Testis (tissue), 2 donors: ENCODE measurements at regions not wholly inside any gene's neighbourhood (a gene's known extent, or its start where the extent isn't known, plus 50 kb on each side); places are given as distances from the start of the nearest gene placed in this dataset.
A peak's percentile ranks its signal among the peaks of the same experiment; 100 is the strongest.

Experiments
- DNase-seq: peaks from one replicate; pipeline ENCODE4 v3.0.0-alpha.2; 2019
- H3K27ac ChIP-seq, 2 donors: fragments of 200-600 bp; sonication (generic); one replicate each; pipeline ENCODE4 v1.5.1; 2019
- H3K27me3 ChIP-seq: fragments of 200-600 bp; sonication (generic); one replicate; pipeline ENCODE4 v1.5.1; 2019
- H3K36me3 ChIP-seq: fragments of 200-600 bp; sonication (generic); one replicate; pipeline ENCODE4 v1.5.1; 2017; ENCODE audit warnings: low read depth; ENCODE audit errors: missing control alignments
- H3K4me1 ChIP-seq: fragments of 200-600 bp; sonication (generic); one replicate; pipeline ENCODE4 v1.5.1; 2019
- H3K4me3 ChIP-seq, 2 donors: fragments of 200-600 bp; sonication (generic); one replicate each; pipeline ENCODE4 v1.5.1; 2017 to 2019
- H3K9me3 ChIP-seq: fragments of 200-600 bp; sonication (generic); one replicate; pipeline ENCODE4 v1.5.1; 2017
- CTCF ChIP-seq, 3 experiments: fragments of 450-650 bp in 2 of 3; fragments of 200-600 bp in 1 of 3; sonication (generic) in 1 of 3; IDR thresholded peaks; one replicate each; pipeline ENCODE4 v1.5.1; 2016 to 2019; ENCODE audit warnings: antibody characterized with exemption in 3 of 3, mild to moderate bottlenecking in 2 of 3, moderate library complexity in 1 of 3
- POLR2A ChIP-seq: fragments of 450-650 bp; IDR thresholded peaks from one replicate; pipeline ENCODE4 v1.6.1; 2017; ENCODE audit warnings: antibody characterized with exemption, mild to moderate bottlenecking, moderate library complexity
- WGBS, 2 donors: methylation state at CpG; one replicate each; pipeline ENCODE4 v1.1.5; 2018; 5-methylcytosine and 5-hydroxymethylcytosine counted together
- intact Hi-C: fragments of 100-400 bp; cut with DNase I; formaldehyde crosslinking; loops from one replicate; pipeline ENCODE4 v1.15.1; 2023; ENCODE audit warnings: low total_unique reads

GRCh38 chrX:39396358-39396995 lies 595.2 kb downstream of the MID1IP1 start:
- no peak for DNase-seq
- no peaks in the 10 kb centered on the region for H3K9me3 ChIP-seq
- no peaks in the 10 kb centered on the region for H3K36me3 ChIP-seq
- TF ChIP-seq CTCF (IDR thresholded peaks at IDR 0.05), result no peak
- TF ChIP-seq POLR2A, result no peak
- WGBS, 2 donors, result 71 to 78% methylated on average over 7 to 10 of the region's 10 CpGs
- no peak overlapping the region for H3K27ac ChIP-seq
- H3K4me1 ChIP-seq, result no peaks in the 10 kb centered on the region
- intact Hi-C loops, result no loop called here
- no peaks in the 10 kb centered on the region for H3K27me3 ChIP-seq
- no peak overlapping the region for H3K4me3 ChIP-seq

GRCh38 chrX:39397561-39398199 lies 596.4 kb downstream of the MID1IP1 start:
- no peaks in the 10 kb centered on the region for H3K36me3 ChIP-seq
- TF ChIP-seq CTCF (IDR thresholded peaks at IDR 0.05) (no peak), POLR2A (no peak)
- H3K4me3 ChIP-seq, result no peak overlapping the region
- no peaks in the 10 kb centered on the region for H3K4me1 ChIP-seq
- 76 to 91% methylated on average over 9 to 14 of the region's 14 CpGs for WGBS, 2 donors
- no peak overlapping the region for H3K27ac ChIP-seq
- no peaks in the 10 kb centered on the region for H3K27me3 ChIP-seq
- H3K9me3 ChIP-seq, result no peaks in the 10 kb centered on the region
- no peak for DNase-seq
- intact Hi-C loops, result no loop called here

- H3K4me1 ChIP-seq, result no peaks in the 10 kb centered on the region
- TF ChIP-seq CTCF (IDR thresholded peaks at IDR 0.05) (no peak), POLR2A (no peak)
- peak; percentile 24 for DNase-seq
- no peak overlapping the region for H3K27ac ChIP-seq
- intact Hi-C loops, result no loop called here
- no peaks in the 10 kb centered on the region for H3K36me3 ChIP-seq
- no peaks in the 10 kb centered on the region for H3K9me3 ChIP-seq
- WGBS, 2 donors, result 65 to 72% methylated on average over 8 of the region's 8 CpGs
- H3K27me3 ChIP-seq, result no peaks in the 10 kb centered on the region
- H3K4me3 ChIP-seq, result no peak overlapping the region
Observed at GRCh38 chrX:39398215-39398962, 597.1 kb downstream of the MID1IP1 start.

GRCh38 chrX:39398963-39399261 lies 597.7 kb downstream of the MID1IP1 start:
- DNase-seq, result no peak
- no peak overlapping the region for H3K27ac ChIP-seq
- intact Hi-C loops, result no loop called here

More at GRCh38 chrX:39398963-39399261, 597.7 kb downstream of the MID1IP1 start:
- Histone ChIP-seq H3K4me3 (no peak overlapping the region), H3K4me1 (no peaks in the 10 kb centered on the region), H3K36me3 (no peaks in the 10 kb centered on the region), H3K27me3 (no peaks in the 10 kb centered on the region), H3K9me3 (no peaks in the 10 kb centered on the region)
- TF ChIP-seq POLR2A (no peak), CTCF (IDR thresholded peaks at IDR 0.05) (no peak)
- 52 to 67% methylated on average over 1 to 2 of the region's 2 CpGs for WGBS, 2 donors
